NB4 (cell line): ENCODE measurements at regions not wholly inside any gene's neighbourhood (a gene's known extent, or its start where the extent isn't known, plus 50 kb on each side); places are given as distances from the start of the nearest gene placed in this dataset.

ENCODE experiments used
- DNase-seq: peaks from one replicate; pipeline ENCODE4 v3.0.0; 2010; ENCODE audit warnings: low read depth
- H3K4me3 ChIP-seq: one replicate; pipeline ENCODE4 v1.5.1; 2011; ENCODE audit warnings: mild to moderate bottlenecking, low read depth, low read length, moderate library complexity
- MAX ChIP-seq: IDR thresholded peaks from 2 replicates; pipeline ENCODE4 v1.6.1; 2011; ENCODE audit warnings: low read depth, low read length
- MYC ChIP-seq: IDR thresholded peaks from 2 replicates; pipeline ENCODE4 v1.6.1; 2011; ENCODE audit warnings: low read depth, low read length
- POLR2A ChIP-seq: IDR thresholded peaks from 2 replicates; pipeline ENCODE4 v1.6.1; 2011; ENCODE audit warnings: mild to moderate bottlenecking; ENCODE audit not compliant: insufficient read length; ENCODE audit errors: extremely low read depth
- TF ChIP-seq, protein P1 (sequence below): IDR thresholded peaks from one replicate; pipeline ENCODE4 v1.5.1; 2012; ENCODE audit warnings: low read depth, low read length

GRCh38 chr1:163421701-163422100, 99.9 kb downstream of the NUF2 start:
- TF ChIP-seq MAX = no peak
- TF ChIP-seq MYC = no peak
- no peak for TF ChIP-seq POLR2A
- TF ChIP-seq, protein P1, sequence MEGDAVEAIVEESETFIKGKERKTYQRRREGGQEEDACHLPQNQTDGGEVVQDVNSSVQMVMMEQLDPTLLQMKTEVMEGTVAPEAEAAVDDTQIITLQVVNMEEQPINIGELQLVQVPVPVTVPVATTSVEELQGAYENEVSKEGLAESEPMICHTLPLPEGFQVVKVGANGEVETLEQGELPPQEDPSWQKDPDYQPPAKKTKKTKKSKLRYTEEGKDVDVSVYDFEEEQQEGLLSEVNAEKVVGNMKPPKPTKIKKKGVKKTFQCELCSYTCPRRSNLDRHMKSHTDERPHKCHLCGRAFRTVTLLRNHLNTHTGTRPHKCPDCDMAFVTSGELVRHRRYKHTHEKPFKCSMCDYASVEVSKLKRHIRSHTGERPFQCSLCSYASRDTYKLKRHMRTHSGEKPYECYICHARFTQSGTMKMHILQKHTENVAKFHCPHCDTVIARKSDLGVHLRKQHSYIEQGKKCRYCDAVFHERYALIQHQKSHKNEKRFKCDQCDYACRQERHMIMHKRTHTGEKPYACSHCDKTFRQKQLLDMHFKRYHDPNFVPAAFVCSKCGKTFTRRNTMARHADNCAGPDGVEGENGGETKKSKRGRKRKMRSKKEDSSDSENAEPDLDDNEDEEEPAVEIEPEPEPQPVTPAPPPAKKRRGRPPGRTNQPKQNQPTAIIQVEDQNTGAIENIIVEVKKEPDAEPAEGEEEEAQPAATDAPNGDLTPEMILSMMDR = no peak

GRCh38 chr1:163422738-163423404, 101.1 kb downstream of the NUF2 start:
- H3K4me3 ChIP-seq = no peak overlapping the region
- DNase-seq = no peak
- TF ChIP-seq, protein P1 = no peak
- no peak for TF ChIP-seq MYC
- TF ChIP-seq POLR2A = no peak
- TF ChIP-seq MAX = no peak

More at GRCh38 chr1:163421701-163422100, 99.9 kb downstream of the NUF2 start:
- DNase-seq = no peak
- H3K4me3 ChIP-seq = no peak overlapping the region

- DNase-seq = no peak
- no peak overlapping the region for H3K4me3 ChIP-seq
- no peak for TF ChIP-seq POLR2A
- TF ChIP-seq MYC = no peak
- TF ChIP-seq MAX = no peak
- TF ChIP-seq, protein P1 = no peak
Observed at GRCh38 chr1:163426505-163427251, 104.9 kb downstream of the NUF2 start.

GRCh38 chr1:163427279-163427678, 105.5 kb downstream of the NUF2 start:
- TF ChIP-seq MAX = no peak
- TF ChIP-seq POLR2A = no peak
- TF ChIP-seq MYC = no peak
- TF ChIP-seq, protein P1 = no peak
- H3K4me3 ChIP-seq = no peak overlapping the region
- DNase-seq = no peak

DNA sequence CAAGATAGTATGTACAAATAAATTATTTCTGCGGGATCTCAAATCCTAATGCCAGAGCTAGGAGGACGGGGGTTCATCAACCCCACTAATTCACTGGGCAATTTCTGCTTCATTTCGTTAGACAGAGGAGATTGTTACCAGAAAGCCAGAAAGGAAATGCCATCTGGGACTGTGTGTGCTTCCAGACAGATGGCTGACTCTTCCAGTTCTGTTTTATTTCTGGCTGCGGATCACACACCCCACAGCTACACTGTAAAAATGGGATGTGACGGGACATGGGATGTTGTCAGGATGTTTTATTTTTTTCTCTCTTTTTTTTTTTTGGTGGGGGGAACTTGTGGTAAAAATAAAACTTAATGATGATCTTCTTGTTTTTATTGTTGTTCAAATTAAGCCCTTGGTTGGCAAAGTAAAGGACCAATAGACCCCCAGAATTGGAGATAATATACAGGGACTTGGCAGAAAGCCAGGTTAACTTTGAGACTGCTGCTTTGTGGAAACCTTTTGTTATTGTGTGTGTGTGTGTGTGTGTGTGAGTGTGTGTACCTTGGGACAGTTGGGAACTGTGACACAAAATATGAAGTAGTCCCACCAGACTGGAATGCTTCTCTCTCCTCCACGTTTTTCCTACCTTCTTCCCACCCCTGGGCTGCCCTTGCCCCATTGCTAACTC, 114.5 kb downstream of the NUF2 start:
- DNase-seq = no peak
- TF ChIP-seq POLR2A (no peak), MAX (no peak), MYC (no peak)
- TF ChIP-seq, protein P1 = no peak
- no peak overlapping the region for H3K4me3 ChIP-seq
